Fibroblast of skin of abdomen (primary cell): ENCODE measurements at regions not wholly inside any gene's neighbourhood (a gene's known extent, or its start where the extent isn't known, plus 50 kb on each side); places are given as distances from the start of the nearest gene placed in this dataset.

ENCODE experiments used
- DNase-seq: peaks from one replicate; pipeline ENCODE4 v3.0.0-alpha.2; 2013

DNA sequence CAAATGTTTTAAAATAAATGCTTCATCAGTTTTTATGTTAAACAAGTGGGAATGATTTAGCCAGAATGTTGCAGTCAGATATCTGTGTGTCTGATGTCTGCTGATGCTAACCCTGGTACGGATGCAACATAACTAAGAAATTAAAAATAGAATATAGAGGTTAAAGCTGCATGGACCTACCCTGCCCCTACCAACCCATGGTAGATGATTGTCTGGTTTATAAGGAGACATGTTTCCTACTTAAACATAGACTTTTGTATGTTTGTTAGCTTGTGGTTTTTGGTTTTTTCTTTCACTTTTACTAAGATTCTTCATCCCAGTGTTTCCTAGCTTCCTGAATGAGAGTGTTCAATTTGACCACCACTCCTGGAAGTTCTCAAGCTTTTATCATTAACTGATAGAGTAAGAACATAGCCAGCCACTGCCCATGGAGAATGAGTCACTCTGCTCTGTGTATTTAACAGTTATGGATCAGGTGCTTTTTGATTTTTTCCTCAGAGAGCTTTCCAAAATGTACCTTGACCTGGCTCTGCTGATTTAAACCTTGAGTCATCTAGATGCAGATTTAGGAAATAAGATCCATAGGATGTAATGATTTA lies 70.7 kb upstream of the VEPH1 start:
- no peak for DNase-seq

DNA sequence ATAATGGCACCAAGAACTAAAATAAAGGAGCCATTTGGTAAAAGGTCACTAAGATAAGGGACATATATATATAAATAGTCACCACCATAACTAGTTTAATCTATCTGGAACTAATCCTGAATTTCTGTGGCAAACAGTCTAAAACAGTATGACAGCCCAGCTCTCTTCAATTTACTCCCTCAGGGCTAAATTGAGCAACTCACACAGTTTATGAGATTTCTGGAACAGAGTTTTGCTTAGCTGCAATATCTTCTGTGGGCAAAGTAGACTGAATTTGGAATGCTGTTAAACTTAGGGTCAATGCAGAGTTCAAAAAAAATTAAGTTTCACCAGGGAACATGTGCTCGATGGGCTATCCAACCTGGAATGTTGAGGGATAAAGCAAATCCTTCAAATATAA lies 70.1 kb upstream of the VEPH1 start:
- DNase-seq = peak; percentile 18

DNA sequence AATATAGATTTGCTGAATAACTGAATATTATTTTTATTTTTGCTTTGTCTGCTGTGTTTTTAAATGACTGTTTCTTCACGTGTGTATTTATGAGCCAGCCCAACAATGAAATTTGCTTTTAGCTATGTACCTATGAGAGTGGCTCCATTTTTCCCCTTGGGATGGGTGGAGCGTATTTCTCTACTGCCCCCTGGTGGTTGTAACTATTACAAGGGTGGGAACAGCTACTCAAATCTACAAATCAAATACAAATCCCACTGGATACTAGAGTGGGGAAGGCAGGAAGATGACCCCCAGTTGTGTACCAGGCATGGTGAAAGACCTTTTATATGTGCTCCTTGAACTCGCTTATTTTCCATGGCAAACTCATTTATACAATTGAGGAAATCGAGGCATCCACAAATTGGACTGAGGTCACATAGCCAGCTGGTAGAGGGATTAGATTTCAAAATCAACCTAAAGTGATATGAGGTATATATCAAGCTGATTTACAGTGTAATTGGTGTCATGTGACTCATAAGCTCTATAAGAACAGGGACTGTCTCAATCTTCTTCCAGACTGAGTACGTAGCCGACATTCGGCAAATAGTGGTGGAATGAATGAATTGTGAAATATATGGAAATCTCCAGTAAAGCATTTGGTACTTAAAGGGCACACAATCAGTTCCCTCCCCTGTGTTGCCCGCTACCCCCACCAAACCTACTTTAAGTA lies 69.5 kb upstream of the VEPH1 start:
- peak; percentile 58 for DNase-seq

DNA sequence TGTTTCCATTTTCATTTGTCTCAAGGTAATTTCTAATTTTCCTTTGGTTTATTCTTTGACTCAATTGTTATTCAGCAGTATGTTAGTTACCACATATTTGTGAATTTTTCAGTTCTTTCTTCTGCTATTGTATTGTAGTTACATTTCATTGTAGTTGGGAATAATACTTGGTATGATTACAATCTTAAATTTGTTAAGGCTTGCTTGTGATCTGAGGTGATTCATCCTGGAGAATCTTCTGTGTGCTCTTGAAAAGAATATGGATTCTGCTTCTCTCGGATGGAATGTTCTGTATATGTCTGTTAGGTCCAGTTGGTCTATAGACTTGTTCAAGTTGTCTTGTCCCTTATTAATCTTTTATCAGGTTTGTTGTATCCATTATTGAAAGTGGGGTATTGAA lies 63.4 kb upstream of the VEPH1 start:
- no peak for DNase-seq

DNA sequence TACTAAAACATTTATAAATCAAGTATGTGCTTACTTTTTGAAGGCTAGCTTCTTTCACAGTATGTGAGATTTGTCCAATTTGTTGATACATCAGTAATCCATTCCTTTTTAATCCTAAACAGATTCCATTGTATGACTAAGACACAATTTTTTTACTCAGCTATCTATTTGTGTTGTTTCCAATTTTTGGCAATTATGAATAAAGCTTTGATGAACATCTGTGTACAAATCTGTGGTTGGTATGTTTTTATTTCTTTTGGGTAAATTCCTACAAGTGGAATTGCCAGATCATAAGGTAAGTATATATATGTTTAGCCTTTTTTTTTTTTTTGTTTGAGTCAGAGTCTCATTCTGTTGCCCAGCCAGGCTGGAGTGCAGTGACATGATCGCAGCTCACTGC lies 56.2 kb upstream of the VEPH1 start:
- peak; percentile 11 for DNase-seq
